ENCODE measurements at regions not wholly inside any gene's neighbourhood (a gene's known extent, or its start where the extent isn't known, plus 50 kb on each side); places are given as distances from the start of the nearest gene placed in this dataset.
"Not testable (repeated sequence)": the region's sequence is repeated elsewhere in the genome, so short reads cannot be mapped to it uniquely, and the experiment has no call there.

DNA sequence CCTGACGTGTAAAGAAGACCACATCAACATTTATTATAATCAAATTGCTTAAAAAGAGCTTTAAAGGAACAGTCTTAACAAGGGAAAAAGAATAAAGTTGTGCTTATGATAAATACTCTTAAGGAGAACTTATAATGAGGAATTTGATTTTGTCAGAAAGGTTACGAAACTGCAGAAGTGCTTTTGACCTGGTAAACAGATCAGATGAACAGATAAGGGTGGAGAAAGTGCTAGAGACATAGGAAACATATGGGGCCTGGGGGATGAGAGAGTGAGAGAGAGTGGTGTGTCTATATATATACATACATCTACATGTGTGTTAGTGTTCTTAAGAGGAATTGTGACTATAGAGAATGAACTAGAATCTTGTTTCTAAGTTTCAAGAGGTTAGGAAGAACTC, 186.2 kb upstream of the GJE1 start:
- H3K4me3 ChIP-seq (ENCODE audit: low read depth, low read length, poor library complexity, severe bottlenecking) = no peak overlapping the region
- intact Hi-C loops (cut with micrococcal nuclease; ENCODE audit: unreplicated experiment) = no loop called here
- ChIA-PET CTCF (no interaction called here), POLR2A (ENCODE audit: low non-redundant PET) (no interaction called here)
- no peak for DNase-seq (ENCODE audit: low spot score)
- no peak overlapping the region for H3K27ac ChIP-seq (ENCODE audit: low read depth, low read length, poor library complexity, severe bottlenecking)
- no TSS peak for BruUV-seq (replicated peaks)
- H3K4me1 ChIP-seq (ENCODE audit: insufficient read depth, low read length, poor library complexity, severe bottlenecking) = no peaks in the 10 kb centered on the region
- TF ChIP-seq, protein P1, sequence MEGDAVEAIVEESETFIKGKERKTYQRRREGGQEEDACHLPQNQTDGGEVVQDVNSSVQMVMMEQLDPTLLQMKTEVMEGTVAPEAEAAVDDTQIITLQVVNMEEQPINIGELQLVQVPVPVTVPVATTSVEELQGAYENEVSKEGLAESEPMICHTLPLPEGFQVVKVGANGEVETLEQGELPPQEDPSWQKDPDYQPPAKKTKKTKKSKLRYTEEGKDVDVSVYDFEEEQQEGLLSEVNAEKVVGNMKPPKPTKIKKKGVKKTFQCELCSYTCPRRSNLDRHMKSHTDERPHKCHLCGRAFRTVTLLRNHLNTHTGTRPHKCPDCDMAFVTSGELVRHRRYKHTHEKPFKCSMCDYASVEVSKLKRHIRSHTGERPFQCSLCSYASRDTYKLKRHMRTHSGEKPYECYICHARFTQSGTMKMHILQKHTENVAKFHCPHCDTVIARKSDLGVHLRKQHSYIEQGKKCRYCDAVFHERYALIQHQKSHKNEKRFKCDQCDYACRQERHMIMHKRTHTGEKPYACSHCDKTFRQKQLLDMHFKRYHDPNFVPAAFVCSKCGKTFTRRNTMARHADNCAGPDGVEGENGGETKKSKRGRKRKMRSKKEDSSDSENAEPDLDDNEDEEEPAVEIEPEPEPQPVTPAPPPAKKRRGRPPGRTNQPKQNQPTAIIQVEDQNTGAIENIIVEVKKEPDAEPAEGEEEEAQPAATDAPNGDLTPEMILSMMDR (conservative IDR thresholded peaks at IDR 0.05; ENCODE audit: low read depth, low read length) = no peak
- no peak for TF ChIP-seq EZH2 (IDR thresholded peaks at IDR 0.05; ENCODE audit: borderline replicate concordance, low read depth, low read length, poor library complexity, severe bottlenecking)
- no peaks in the 10 kb centered on the region for H3K9me3 ChIP-seq (ENCODE audit: low read depth, low read length, poor library complexity, severe bottlenecking)
- no peaks in the 10 kb centered on the region for H3K36me3 ChIP-seq (ENCODE audit: insufficient read depth, low read length, poor library complexity, severe bottlenecking)
- H3K27me3 ChIP-seq (replicated peaks; ENCODE audit: insufficient read depth, low read depth, low read length, poor library complexity) = no peaks in the 10 kb centered on the region

DNA sequence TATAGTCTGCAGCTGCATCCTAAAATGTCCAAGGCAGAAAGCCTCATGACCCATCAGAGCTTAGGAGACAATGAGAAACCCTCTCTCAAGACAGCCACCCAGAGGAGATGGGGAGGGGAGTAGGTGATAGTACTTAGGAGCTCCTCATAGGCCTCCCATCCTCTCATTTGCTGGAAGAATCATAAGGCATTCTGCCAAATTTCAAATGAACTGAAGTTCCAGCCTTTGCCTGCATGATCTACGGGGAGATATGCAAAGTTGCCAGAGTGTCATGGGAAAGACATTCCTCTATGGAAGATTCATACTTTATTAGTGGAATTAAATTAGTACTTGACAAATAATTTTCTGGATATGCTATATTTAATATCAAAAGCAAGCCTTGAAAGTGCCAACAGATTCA, 194.1 kb upstream of the GJE1 start:
- H3K27me3 ChIP-seq (replicated peaks; ENCODE audit: insufficient read depth, low read depth, low read length, poor library complexity) = no peaks in the 10 kb centered on the region

DNA sequence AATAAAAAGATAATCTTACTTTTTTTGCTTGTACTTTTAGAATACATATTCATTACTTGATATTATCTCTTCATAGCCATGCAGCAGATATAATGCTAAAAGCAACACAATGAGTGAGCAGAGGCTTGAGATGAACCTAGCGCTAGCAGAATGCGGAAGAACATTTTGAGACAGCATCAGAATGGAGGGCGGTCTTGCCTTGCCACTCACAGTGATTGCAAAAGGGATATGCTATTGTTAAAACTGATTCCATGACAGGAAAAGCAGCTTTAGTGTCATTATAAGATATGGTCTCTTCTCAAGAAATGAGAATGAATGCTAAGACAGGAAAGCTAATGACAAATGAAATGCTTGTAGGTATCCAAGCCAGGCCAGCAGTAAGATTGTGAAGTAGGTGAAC, 200.0 kb upstream of the GJE1 start:
- H3K36me3 ChIP-seq (ENCODE audit: insufficient read depth, low read length, poor library complexity, severe bottlenecking) = no peaks in the 10 kb centered on the region
- no peak for TF ChIP-seq EZH2 (IDR thresholded peaks at IDR 0.05; ENCODE audit: borderline replicate concordance, low read depth, low read length, poor library complexity, severe bottlenecking)
- TF ChIP-seq, protein P1 (conservative IDR thresholded peaks at IDR 0.05; ENCODE audit: low read depth, low read length) = no peak
- H3K9me3 ChIP-seq (ENCODE audit: low read depth, low read length, poor library complexity, severe bottlenecking) = no peaks in the 10 kb centered on the region
- no peaks in the 10 kb centered on the region for H3K4me1 ChIP-seq (ENCODE audit: insufficient read depth, low read length, poor library complexity, severe bottlenecking)
- ChIA-PET POLR2A (ENCODE audit: low non-redundant PET) (no interaction called here), CTCF (no interaction called here)
- H3K4me3 ChIP-seq (ENCODE audit: low read depth, low read length, poor library complexity, severe bottlenecking) = no peak overlapping the region
- no peak for DNase-seq (ENCODE audit: low spot score)
- intact Hi-C loops (cut with micrococcal nuclease; ENCODE audit: unreplicated experiment) = no loop called here
- no TSS peak for BruUV-seq (replicated peaks)
- no peak overlapping the region for H3K27ac ChIP-seq (ENCODE audit: low read depth, low read length, poor library complexity, severe bottlenecking)
- no peaks in the 10 kb centered on the region for H3K27me3 ChIP-seq (replicated peaks; ENCODE audit: insufficient read depth, low read depth, low read length, poor library complexity)

More for the DNA sequence above, 194.1 kb upstream of the GJE1 start:
- ChIA-PET POLR2A (ENCODE audit: low non-redundant PET) (no interaction called here), CTCF (no interaction called here)
- no peak for TF ChIP-seq EZH2 (IDR thresholded peaks at IDR 0.05; ENCODE audit: borderline replicate concordance, low read depth, low read length, poor library complexity, severe bottlenecking)
- TF ChIP-seq, protein P1 (conservative IDR thresholded peaks at IDR 0.05; ENCODE audit: low read depth, low read length) = no peak
- no TSS peak for BruUV-seq (replicated peaks)
- H3K27ac ChIP-seq (ENCODE audit: low read depth, low read length, poor library complexity, severe bottlenecking) = no peak overlapping the region
- H3K9me3 ChIP-seq (ENCODE audit: low read depth, low read length, poor library complexity, severe bottlenecking) = no peaks in the 10 kb centered on the region
- no peaks in the 10 kb centered on the region for H3K4me1 ChIP-seq (ENCODE audit: insufficient read depth, low read length, poor library complexity, severe bottlenecking)
- H3K4me3 ChIP-seq (ENCODE audit: low read depth, low read length, poor library complexity, severe bottlenecking) = no peak overlapping the region
- no peaks in the 10 kb centered on the region for H3K36me3 ChIP-seq (ENCODE audit: insufficient read depth, low read length, poor library complexity, severe bottlenecking)
- no peak for DNase-seq (ENCODE audit: low spot score)
- intact Hi-C loops (cut with micrococcal nuclease; ENCODE audit: unreplicated experiment) = no loop called here

DNA sequence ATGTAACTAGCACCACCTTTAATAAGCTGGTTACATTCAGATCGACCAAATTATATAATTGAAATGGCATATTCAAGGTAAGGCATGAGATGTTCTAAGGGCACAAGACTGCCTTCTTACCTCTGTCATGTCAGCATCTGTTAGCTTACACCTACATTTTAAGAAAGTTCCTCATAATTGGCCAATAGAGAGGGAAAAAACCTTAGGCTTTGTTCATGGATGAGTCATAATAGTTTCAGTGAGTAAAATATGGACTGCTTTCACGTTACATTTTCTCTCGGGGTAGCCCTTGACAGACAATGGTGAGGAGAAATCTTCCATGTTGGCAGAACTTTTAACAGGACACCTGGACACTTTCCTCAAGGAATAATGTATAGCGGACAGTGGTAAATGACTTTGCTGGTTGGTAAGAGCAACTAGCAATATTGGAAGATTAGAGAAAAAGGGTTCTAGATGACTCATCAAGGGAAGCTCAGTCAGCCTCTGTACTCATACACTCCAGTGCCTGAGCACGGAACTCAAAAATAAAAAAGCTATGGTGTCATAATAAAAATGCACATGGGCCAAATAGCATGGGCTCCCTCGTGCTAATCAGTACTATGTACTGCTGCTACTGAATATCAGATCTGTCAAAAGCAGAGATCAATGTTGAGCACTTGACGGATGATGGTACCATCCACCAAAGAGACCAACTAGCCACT, 206.4 kb upstream of the GJE1 start:
- H3K27ac ChIP-seq (ENCODE audit: low read depth, low read length, poor library complexity, severe bottlenecking); H3K36me3 ChIP-seq (ENCODE audit: insufficient read depth, low read length, poor library complexity, severe bottlenecking); H3K4me3 ChIP-seq (ENCODE audit: low read depth, low read length, poor library complexity, severe bottlenecking); H3K4me1 ChIP-seq (ENCODE audit: insufficient read depth, low read length, poor library complexity, severe bottlenecking); DNase-seq (ENCODE audit: low spot score); POLR2A ChIA-PET (ENCODE audit: low non-redundant PET); CTCF ChIA-PET; intact Hi-C loops (cut with micrococcal nuclease; ENCODE audit: unreplicated experiment); H3K9me3 ChIP-seq (ENCODE audit: low read depth, low read length, poor library complexity, severe bottlenecking); H3K27me3 ChIP-seq (replicated peaks; ENCODE audit: insufficient read depth, low read depth, low read length, poor library complexity); BruUV-seq (replicated peaks): not testable (repeated sequence)

Measured in A673 (cell line).